ENCODE measurements at regions not wholly inside any gene's neighbourhood (a gene's known extent, or its start where the extent isn't known, plus 50 kb on each side); places are given as distances from the start of the nearest gene placed in this dataset.

- TF ChIP-seq CTCF (IDR thresholded peaks at IDR 0.05) (no peak), POLR2A (IDR thresholded peaks at IDR 0.05) (no peak)
Measured at GRCh38 chr20:7015257-7015656, 247.8 kb downstream of the BMP2 start.
